ENCODE measurements at regions not wholly inside any gene's neighbourhood (a gene's known extent, or its start where the extent isn't known, plus 50 kb on each side); places are given as distances from the start of the nearest gene placed in this dataset.
"Not testable (repeated sequence)": the region's sequence is repeated elsewhere in the genome, so short reads cannot be mapped to it uniquely, and the experiment has no call there.

- not testable (repeated sequence) for DNase-seq (ENCODE audit: low read depth in 3 of 3)
Observed at GRCh38 chrX:108843039-108843438, 106.7 kb upstream of the IRS4 start.

DNA sequence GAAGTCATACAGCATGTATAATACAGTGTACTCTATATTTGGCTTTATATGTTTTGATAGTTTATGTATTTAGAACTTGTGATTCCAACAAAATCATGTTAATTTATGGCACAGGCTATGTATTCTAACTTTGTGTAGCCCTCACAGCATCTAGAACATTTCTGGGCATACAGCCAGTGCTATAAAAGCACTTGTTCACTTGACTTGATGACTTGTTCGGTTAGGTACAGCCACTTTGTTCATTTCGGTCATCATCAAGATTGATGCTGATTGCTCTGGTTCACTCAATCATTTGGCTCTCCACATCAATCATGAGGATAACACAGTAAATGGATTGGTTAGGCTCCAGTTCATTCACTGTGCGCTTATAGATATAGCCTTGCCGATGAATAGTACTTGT is 97.6 kb upstream of the IRS4 start:
- DNase-seq (ENCODE audit: low read depth in 3 of 3) = no peak

- DNase-seq (ENCODE audit: low read depth in 3 of 3) = no peak
Observed at GRCh38 chrX:108811891-108812290, 75.5 kb upstream of the IRS4 start.

GRCh38 chrX:108795240-108795639 is 58.9 kb upstream of the IRS4 start:
- DNase-seq (ENCODE audit: low read depth in 3 of 3) = no peak

Measured in stimulated activated CD4-positive, alpha-beta T cell treated with anti-CD3 and anti-CD28 coated beads, TNF-alpha, amount 100 ng/mL, for 4 hours (primary cell).